A549 (cell line): ENCODE measurements at regions not wholly inside any gene's neighbourhood (a gene's known extent, or its start where the extent isn't known, plus 50 kb on each side); places are given as distances from the start of the nearest gene placed in this dataset.

ENCODE experiments used
- ATAC-seq, 2 experiments: fragments of 200-7000 bp in 1 of 2; fragments of >200 bp in 1 of 2; cut with Nextera tagmentation in 1 of 2; cut with Tn5 transposase in 1 of 2; 3 replicates each; pipeline versions ENCODE4 v1.8.0 to v1.9.1; 2018 to 2020; ENCODE audit warnings: mild to moderate bottlenecking in 1 of 2, moderate library complexity in 1 of 2
- CTCF ChIA-PET: fragments of 300-600 bp; sonication (Branson Sonifier 250); formaldehyde crosslinking; extraction: SDS; loops from one replicate; lab custom pipeline; 2021; ENCODE audit warnings: antibody characterized with exemption, inconsistent platforms; lab: Yijun Ruan, JAX
- POLR2A ChIA-PET: fragments of 350-600 bp; formaldehyde crosslinking; extraction: SDS; loops from one replicate; lab custom pipeline; 2021; ENCODE audit warnings: antibody characterized with exemption, inconsistent platforms; lab: Yijun Ruan, JAX
- DNase-seq, 2 experiments: peaks; one replicate each; pipeline versions ENCODE4 v3.0.0 to v3.0.0-alpha.2; 2011 to 2016; ENCODE audit warnings: low read depth in 1 of 2, low spot score in 1 of 2
- FAIRE-seq: peaks from 2 replicates; lab custom pipeline; 2011; peaks lifted over from hg19 to GRCh38; lab: Jason Lieb, UNC
- H3K27ac ChIP-seq, 2 experiments: fragments of >200 bp; sonication (Bioruptor Twin); formaldehyde crosslinking; 3 replicates each; pipeline ENCODE4 v1.5.1; 2016 to 2017
- H3K4me1 ChIP-seq: fragments of >200 bp; sonication (Bioruptor Twin); formaldehyde crosslinking; 3 replicates; pipeline ENCODE4 v1.6.1; 2016
- H3K4me2 ChIP-seq: fragments of >200 bp; sonication (Bioruptor Twin); formaldehyde crosslinking; 3 replicates; pipeline ENCODE4 v1.6.1; 2016
- H3K4me3 ChIP-seq: fragments of >200 bp; sonication (Bioruptor Twin); formaldehyde crosslinking; 3 replicates; pipeline ENCODE4 v1.5.1; 2016
- H3K9me3 ChIP-seq: fragments of >200 bp; sonication (Bioruptor Twin); formaldehyde crosslinking; 3 replicates; pipeline ENCODE4 v1.6.1; 2016
- ATOH8 ChIP-seq: fragments of 250-450 bp; sonication (Bioruptor Pico); IDR thresholded peaks from 2 replicates; pipeline ENCODE4 v1.5.0; 2020; ENCODE audit warnings: low read depth, mild to moderate bottlenecking, moderate library complexity
- CBX2 ChIP-seq: fragments of 200-600 bp; sonication (generic); IDR thresholded peaks from 2 replicates; pipeline ENCODE4 v1.6.1; 2016; ENCODE audit warnings: low read depth, mild to moderate bottlenecking, borderline replicate concordance
- CHD2 ChIP-seq: fragments of 150-350 bp; IDR thresholded peaks from 2 replicates; pipeline ENCODE4 v1.6.1; 2014; ENCODE audit warnings: low read length; ENCODE audit not compliant: partially characterized antibody
- ESRRA ChIP-seq: fragments of 150-350 bp; IDR thresholded peaks from 2 replicates; pipeline ENCODE4 v1.6.1; 2014; ENCODE audit warnings: mild to moderate bottlenecking, low read length, borderline replicate concordance
- FOSL2 ChIP-seq, 2 experiments: fragments of 450-650 bp in 1 of 2; fragments of >200 bp in 1 of 2; sonication (Bioruptor Twin) in 1 of 2; formaldehyde crosslinking; IDR thresholded peaks; 2 replicates each; pipeline versions ENCODE4 v1.5.0 to v1.6.1; 2016 to 2020; ENCODE audit warnings: mild to moderate bottlenecking in 1 of 2, moderate library complexity in 1 of 2
- HDAC2 ChIP-seq: fragments of 200-600 bp; sonication (generic); IDR thresholded peaks from 2 replicates; pipeline ENCODE4 v1.6.1; 2016
- HEYL ChIP-seq: fragments of 250-450 bp; sonication (Bioruptor Pico); IDR thresholded peaks from 2 replicates; pipeline ENCODE4 v1.8.0; 2021; ENCODE audit warnings: mild to moderate bottlenecking, moderate library complexity
- HOXB5 ChIP-seq: fragments of 250-450 bp; sonication (Bioruptor Pico); IDR thresholded peaks from 2 replicates; pipeline ENCODE4 v1.5.0; 2020; ENCODE audit warnings: mild to moderate bottlenecking, moderate library complexity
- JUNB ChIP-seq: fragments of >200 bp; sonication (Bioruptor Twin); formaldehyde crosslinking; IDR thresholded peaks from 2 replicates; pipeline ENCODE4 v1.6.1; 2016
- KDM5A ChIP-seq: fragments of 200-600 bp; sonication (generic); IDR thresholded peaks from 2 replicates; pipeline ENCODE4 v1.6.1; 2016; ENCODE audit warnings: antibody characterized with exemption, mild to moderate bottlenecking
- MYC ChIP-seq: IDR thresholded peaks from 2 replicates; pipeline ENCODE4 v1.6.1; 2012; ENCODE audit warnings: mild to moderate bottlenecking, inconsistent platforms, low read length, improper control_type of control experiment, borderline replicate concordance
- NFE2L2 ChIP-seq: fragments of 150-350 bp; conservative IDR thresholded peaks from 2 replicates; pipeline ENCODE4 v1.6.1; 2014; ENCODE audit warnings: low read length
- POLR2A ChIP-seq: IDR thresholded peaks from 2 replicates; pipeline ENCODE4 v1.6.1; 2012; ENCODE audit warnings: mild to moderate bottlenecking, low read length
- POLR2AphosphoS2 ChIP-seq: conservative IDR thresholded peaks from 2 replicates; pipeline ENCODE4 v1.6.1; 2012; ENCODE audit warnings: low read length, improper control_type of control experiment, inconsistent platforms
- RARB ChIP-seq: fragments of 250-450 bp; sonication (Bioruptor Pico); IDR thresholded peaks from 2 replicates; pipeline ENCODE4 v1.8.0; 2021; ENCODE audit warnings: mild to moderate bottlenecking, moderate library complexity
- REST ChIP-seq: fragments of 200-600 bp; sonication (generic); IDR thresholded peaks from 2 replicates; pipeline ENCODE4 v1.6.1; 2016; ENCODE audit warnings: antibody characterized with exemption, mild to moderate bottlenecking, moderate library complexity
- SMC3 ChIP-seq: fragments of >200 bp; sonication (Bioruptor Twin); formaldehyde crosslinking; IDR thresholded peaks from 3 replicates; pipeline ENCODE4 v1.6.1; 2018; ENCODE audit warnings: inconsistent platforms
- TP53 ChIP-seq: fragments of 250-450 bp; sonication (Bioruptor Pico); IDR thresholded peaks from 2 replicates; pipeline ENCODE4 v1.5.0; 2021; ENCODE audit warnings: mild to moderate bottlenecking, moderate library complexity
- ZC3H11A ChIP-seq: fragments of 450-650 bp; IDR thresholded peaks from 2 replicates; pipeline ENCODE4 v1.6.1; 2014; ENCODE audit warnings: antibody characterized with exemption, mild to moderate bottlenecking
- ZFP36 ChIP-seq: fragments of 450-650 bp; IDR thresholded peaks from 2 replicates; pipeline ENCODE4 v1.6.1; 2014; ENCODE audit warnings: borderline replicate concordance; ENCODE audit not compliant: partially characterized antibody
- WGBS: methylation state at CpG from one replicate; pipeline ENCODE4 v1.1.6; 2017; ENCODE audit errors: missing lambda C conversion rate; 5-methylcytosine and 5-hydroxymethylcytosine counted together
- TF ChIP-seq, protein P1 (sequence below): IDR thresholded peaks from 2 replicates; pipeline ENCODE4 v1.6.1; 2012; ENCODE audit warnings: low read depth, borderline replicate concordance
- TF ChIP-seq, protein P2 (sequence below): IDR thresholded peaks from 2 replicates; pipeline ENCODE4 v1.6.1; 2012

DNA sequence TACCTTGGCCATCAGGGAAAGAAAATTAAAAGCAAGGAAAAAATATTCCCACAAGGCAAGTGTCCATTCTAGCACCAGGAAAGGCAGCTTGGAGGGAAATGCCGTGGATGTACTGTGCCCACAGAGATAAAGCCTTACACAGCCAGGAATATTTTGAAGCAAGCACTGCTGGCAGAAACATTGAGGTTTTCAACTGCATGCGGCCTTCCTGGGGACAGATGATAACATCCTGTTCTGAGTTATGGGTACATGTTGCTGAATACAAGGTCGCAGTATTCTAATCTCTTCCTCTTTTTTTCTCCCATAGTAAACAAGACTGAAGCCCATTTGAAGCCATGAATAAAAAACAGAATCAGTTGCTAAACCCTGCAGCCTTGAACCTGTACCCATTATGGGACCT lies 197.1 kb downstream of the BTG1 start:
- H3K4me2 ChIP-seq, result no peak overlapping the region
- H3K27ac ChIP-seq, result no peak overlapping the region
- TF ChIP-seq POLR2A, result no peak
- TF ChIP-seq HOXB5 (CRISPR knock-in tag), result no peak
- ATAC-seq, result no peak
- ChIA-PET CTCF (no interaction called here), POLR2A (no interaction called here)
- no peak for FAIRE-seq
- no peak for DNase-seq
- WGBS, result 95% methylated on average over 3 of the region's 3 CpGs
- no peak overlapping the region for H3K4me3 ChIP-seq
- no peaks in the 10 kb centered on the region for H3K9me3 ChIP-seq
- peaks cover 19% of the 10 kb centered on the region; the same call in 1 of the 3 replicates for H3K4me1 ChIP-seq

GRCh38 chr12:91947459-91947858 lies 198.2 kb downstream of the BTG1 start:
- H3K4me2 ChIP-seq, result no peak overlapping the region
- no peak overlapping the region for H3K27ac ChIP-seq
- POLR2A ChIA-PET, result no interaction called here
- no peak for DNase-seq
- CTCF ChIA-PET, result interaction anchor here (1.6 kb wide), 1 partner anchor 12 kb away, joined by 3 read pairs; no protein-coding TSS in a partner anchor
- no peak for ATAC-seq
- no peak overlapping the region for H3K4me3 ChIP-seq
- peaks cover 9% of the 10 kb centered on the region; the same call in 1 of the 3 replicates for H3K4me1 ChIP-seq
- FAIRE-seq, result peak; percentile 36
- no peaks in the 10 kb centered on the region for H3K9me3 ChIP-seq
- TF ChIP-seq KDM5A (no peak), HEYL (no peak), TP53 (CRISPR knock-in tag) (no peak), POLR2AphosphoS2 (no peak)
- TF ChIP-seq, all 56 proteins: peak for 0
- WGBS, result 93% methylated on average over 5 of the region's 5 CpGs

- H3K4me2 ChIP-seq, result no peak overlapping the region
- TF ChIP-seq ZC3H11A (no peak), NFE2L2 (no peak), ESRRA (no peak), ZFP36 (no peak), RARB (CRISPR knock-in tag) (no peak), JUNB (no peak)
- CTCF ChIA-PET, result interaction anchor here (1.1 kb wide), 1 partner anchor 23 kb away, joined by 3 read pairs; no protein-coding TSS in a partner anchor
- FAIRE-seq (no peak), DNase-seq (no peak), ATAC-seq (no peak)
- H3K4me3 ChIP-seq, result no peak overlapping the region
- H3K9me3 ChIP-seq, result no peaks in the 10 kb centered on the region
- H3K27ac ChIP-seq, result no peak overlapping the region
- 63% methylated on average over 1 of the region's 1 CpG for WGBS
- no peaks in the 10 kb centered on the region for H3K4me1 ChIP-seq
- POLR2A ChIA-PET, result no interaction called here
These were observed 201.0 kb downstream of the BTG1 start for GRCh38 chr12:91944637-91945036.

DNA sequence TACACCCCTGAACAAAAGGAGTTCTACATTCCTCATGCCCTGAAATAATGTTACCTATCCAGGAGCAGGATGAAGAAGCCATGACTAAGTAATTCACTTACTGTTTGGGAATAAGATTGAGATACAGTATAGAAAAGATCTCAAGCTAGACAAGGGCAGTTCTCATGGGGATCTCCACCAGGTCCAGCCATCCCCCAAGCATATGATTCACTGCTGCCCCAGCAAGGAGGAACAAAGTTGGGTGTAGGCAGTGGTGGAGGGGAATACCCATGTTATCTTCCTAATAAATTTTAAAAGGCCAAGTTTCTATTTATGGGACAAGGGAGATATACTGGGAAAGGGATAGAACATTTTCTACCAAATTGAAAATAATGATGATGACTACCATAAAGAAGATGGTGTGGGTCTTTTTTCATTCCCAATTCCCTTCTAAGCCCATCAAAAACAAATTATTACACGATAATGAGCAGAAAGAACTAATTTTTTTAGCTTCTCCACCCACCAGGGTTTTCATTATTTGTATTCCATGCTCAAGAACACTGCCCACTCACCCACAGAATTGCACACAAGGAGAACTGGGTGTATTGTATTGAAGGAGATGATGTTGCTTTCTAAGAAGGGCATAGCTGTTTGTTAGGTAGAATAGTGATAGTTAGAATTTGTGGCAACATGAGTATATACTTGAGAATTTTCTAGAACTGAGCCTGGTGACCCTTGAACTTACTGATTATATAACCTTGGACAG lies 204.6 kb downstream of the BTG1 start:
- H3K4me3 ChIP-seq, result no peak overlapping the region
- ATAC-seq (no peak), DNase-seq (no peak), FAIRE-seq (no peak)
- CTCF ChIA-PET, result interaction anchor here (1.5 kb wide), 1 partner anchor 129 kb away, joined by 4 read pairs; no protein-coding TSS in a partner anchor
- 0% methylated on average over 1 of the region's 1 CpG for WGBS
- no peaks in the 10 kb centered on the region for H3K4me1 ChIP-seq
- no peak overlapping the region for H3K27ac ChIP-seq
- TF ChIP-seq HDAC2, result no peak
- no peaks in the 10 kb centered on the region for H3K9me3 ChIP-seq
- no peak overlapping the region for H3K4me2 ChIP-seq
- POLR2A ChIA-PET, result no interaction called here

DNA sequence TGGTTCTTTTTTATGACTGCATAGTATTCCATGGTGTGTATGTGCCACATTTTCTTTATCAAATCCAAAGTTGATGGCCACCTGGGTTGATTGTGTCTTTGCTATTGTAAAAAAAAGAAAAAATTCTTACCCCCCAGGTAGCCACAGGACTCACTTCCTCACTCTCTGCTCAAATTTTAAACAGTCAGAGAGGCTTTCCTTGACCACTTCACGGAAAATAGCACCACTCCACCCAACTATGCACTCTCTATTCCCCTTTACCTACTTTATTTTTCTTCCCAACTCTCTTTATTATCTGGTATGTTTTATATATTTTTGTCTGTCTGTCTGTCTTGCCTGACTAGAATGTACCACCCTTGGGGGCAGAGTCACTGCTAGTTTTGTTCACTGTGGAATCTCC lies 205.3 kb downstream of the BTG1 start:
- Histone ChIP-seq H3K4me1 (no peaks in the 10 kb centered on the region), H3K27ac (no peak overlapping the region), H3K4me3 (no peak overlapping the region), H3K4me2 (no peak overlapping the region), H3K9me3 (no peaks in the 10 kb centered on the region)
- 55% methylated on average over 1 of the region's 1 CpG for WGBS
- no peak for FAIRE-seq
- CTCF ChIA-PET, result interaction anchor here (1.5 kb wide), 1 partner anchor 129 kb away, joined by 4 read pairs; no protein-coding TSS in a partner anchor
- DNase-seq, result no peak
- POLR2A ChIA-PET, result no interaction called here
- ATAC-seq, result no peak
- TF ChIP-seq, protein P1, sequence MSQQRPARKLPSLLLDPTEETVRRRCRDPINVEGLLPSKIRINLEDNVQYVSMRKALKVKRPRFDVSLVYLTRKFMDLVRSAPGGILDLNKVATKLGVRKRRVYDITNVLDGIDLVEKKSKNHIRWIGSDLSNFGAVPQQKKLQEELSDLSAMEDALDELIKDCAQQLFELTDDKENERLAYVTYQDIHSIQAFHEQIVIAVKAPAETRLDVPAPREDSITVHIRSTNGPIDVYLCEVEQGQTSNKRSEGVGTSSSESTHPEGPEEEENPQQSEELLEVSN, result no peak
- TF ChIP-seq POLR2A (no peak), FOSL2 (IDR thresholded peaks at IDR 0.05) (no peak), FOSL2 (CRISPR knock-in tag; IDR thresholded peaks at IDR 0.05) (no peak), ATOH8 (CRISPR knock-in tag) (no peak), CHD2 (no peak), CBX2 (no peak), REST (no peak), MYC (no peak), SMC3 (no peak)
- TF ChIP-seq, protein P2, sequence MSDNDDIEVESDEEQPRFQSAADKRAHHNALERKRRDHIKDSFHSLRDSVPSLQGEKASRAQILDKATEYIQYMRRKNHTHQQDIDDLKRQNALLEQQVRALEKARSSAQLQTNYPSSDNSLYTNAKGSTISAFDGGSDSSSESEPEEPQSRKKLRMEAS, result no peak
